IMR-90 (cell line): ENCODE measurements at regions not wholly inside any gene's neighbourhood (a gene's known extent, or its start where the extent isn't known, plus 50 kb on each side); places are given as distances from the start of the nearest gene placed in this dataset.

Experiments used
- ATAC-seq: fragments of 200-7000 bp; cut with Tn5 transposase; 2 replicates; pipeline ENCODE4 v1.9.1; 2020; ENCODE audit warnings: low read depth, mild to moderate bottlenecking, moderate library complexity
- BruUV-seq: library from RNA; stranded (reverse); fragments of 400-500 nt; replicated peaks from 2 replicates; lab custom pipeline; 2021; lab: Mats Ljungman, UMichigan
- CTCF ChIA-PET: fragments of 300-600 bp; formaldehyde crosslinking; extraction: SDS; loops from one replicate; lab custom pipeline; 2021; ENCODE audit warnings: antibody characterized with exemption; lab: Yijun Ruan, JAX
- POLR2A ChIA-PET: fragments of 300-600 bp; sonication (Branson Sonifier 250); formaldehyde crosslinking; loops from one replicate; lab custom pipeline; 2022; ENCODE audit warnings: antibody characterized with exemption; ENCODE audit not compliant: unreplicated experiment; lab: Charles Lee
- DNase-seq: peaks from one replicate; pipeline ENCODE4 v3.0.0; 2013
- H2AFZ ChIP-seq: replicated peaks from 2 replicates; pipeline ENCODE3; 2013; ENCODE audit warnings: low read length, mild to moderate bottlenecking; ENCODE audit not compliant: poor library complexity
- H2AK5ac ChIP-seq: 2 replicates; pipeline ENCODE4 v1.6.1; 2013; ENCODE audit warnings: low read depth, low read length, inconsistent platforms
- H2AK9ac ChIP-seq: replicated peaks from 2 replicates; pipeline ENCODE3; 2013; ENCODE audit warnings: mild to moderate bottlenecking, low read depth, low read length, moderate library complexity; ENCODE audit not compliant: poor library complexity
- H2BK120ac ChIP-seq: 2 replicates; pipeline ENCODE4 v1.6.1; 2013; ENCODE audit warnings: low read depth, low read length, inconsistent platforms
- H2BK15ac ChIP-seq: 3 replicates; pipeline ENCODE4 v1.6.1; 2013; ENCODE audit warnings: low read depth, low read length, inconsistent platforms
- H2BK20ac ChIP-seq: 2 replicates; pipeline ENCODE4 v1.6.1; 2013; ENCODE audit warnings: low read depth, mild to moderate bottlenecking, inconsistent platforms, low read length, moderate library complexity
- H2BK5ac ChIP-seq: 2 replicates; pipeline ENCODE4 v1.6.1; 2013; ENCODE audit warnings: mild to moderate bottlenecking, low read depth, low read length, inconsistent platforms; ENCODE audit not compliant: poor library complexity, severe bottlenecking
- H3K14ac ChIP-seq: replicated peaks from 2 replicates; pipeline ENCODE4 v1.6.1; 2013; ENCODE audit warnings: low read depth, low read length, inconsistent platforms
- H3K18ac ChIP-seq: 2 replicates; pipeline ENCODE4 v1.6.1; 2013; ENCODE audit warnings: low read depth, low read length, control low read depth
- H3K23ac ChIP-seq: 2 replicates; pipeline ENCODE4 v1.6.1; 2013; ENCODE audit warnings: low read depth, low read length, inconsistent platforms
- H3K27ac ChIP-seq: 2 replicates; pipeline ENCODE4 v1.5.1; 2013; ENCODE audit warnings: mild to moderate bottlenecking, control low read depth, low read length; ENCODE audit not compliant: insufficient read depth
- H3K27me3 ChIP-seq: 2 replicates; pipeline ENCODE4 v1.6.1; 2013; ENCODE audit warnings: low read length; ENCODE audit not compliant: control insufficient read depth, insufficient read depth
- H3K36me3 ChIP-seq: 2 replicates; pipeline ENCODE4 v1.6.1; 2013; ENCODE audit warnings: low read length, mixed read lengths; ENCODE audit not compliant: control insufficient read depth, insufficient read depth
- H3K4ac ChIP-seq: 2 replicates; pipeline ENCODE4 v1.6.1; 2013; ENCODE audit warnings: low read depth, low read length, inconsistent platforms
- H3K4me1 ChIP-seq: 2 replicates; pipeline ENCODE4 v1.6.1; 2013; ENCODE audit warnings: low read length, mixed read lengths; ENCODE audit not compliant: control insufficient read depth, insufficient read depth
- H3K4me2 ChIP-seq: 2 replicates; pipeline ENCODE4 v1.6.1; 2013; ENCODE audit warnings: low read depth, mild to moderate bottlenecking, control low read depth, low read length, moderate library complexity
- H3K4me3 ChIP-seq: 2 replicates; pipeline ENCODE4 v1.5.1; 2013; ENCODE audit warnings: low read depth, mild to moderate bottlenecking, control low read depth, low read length, moderate library complexity; ENCODE audit not compliant: insufficient read depth
- H3K56ac ChIP-seq: 2 replicates; pipeline ENCODE4 v1.6.1; 2013; ENCODE audit warnings: low read length, inconsistent platforms; ENCODE audit not compliant: insufficient read depth; ENCODE audit errors: extremely low read depth
- H3K79me1 ChIP-seq, 2 experiments: 2 replicates each; pipeline ENCODE4 v1.6.1; 2013; ENCODE audit warnings: low read length in 2 of 2, inconsistent platforms in 1 of 2, low read depth in 1 of 2
- H3K9ac ChIP-seq: 2 replicates; pipeline ENCODE4 v1.6.1; 2013; ENCODE audit warnings: low read depth, low read length, control low read depth
- H3K9me1 ChIP-seq: 2 replicates; pipeline ENCODE4 v1.6.1; 2013; ENCODE audit warnings: low read length, inconsistent platforms; ENCODE audit not compliant: insufficient read depth
- H3K9me3 ChIP-seq: 2 replicates; pipeline ENCODE4 v1.6.1; 2013; ENCODE audit warnings: low read length; ENCODE audit not compliant: control insufficient read depth, insufficient read depth
- H4K20me1 ChIP-seq: 2 replicates; pipeline ENCODE4 v1.6.1; 2013; ENCODE audit warnings: low read length, inconsistent platforms; ENCODE audit not compliant: insufficient read depth
- H4K5ac ChIP-seq: 2 replicates; pipeline ENCODE4 v1.6.1; 2013; ENCODE audit warnings: mild to moderate bottlenecking, low read depth, low read length, control low read depth
- H4K8ac ChIP-seq, 2 experiments: 2 replicates each; pipeline ENCODE4 v1.6.1; 2013; ENCODE audit warnings: low read depth in 2 of 2, low read length in 2 of 2, control low read depth in 1 of 2, inconsistent platforms in 1 of 2
- H4K91ac ChIP-seq: 2 replicates; pipeline ENCODE4 v1.6.1; 2013; ENCODE audit warnings: low read depth, low read length, inconsistent platforms; ENCODE audit not compliant: insufficient read depth
- BHLHE40 ChIP-seq: fragments of 150-350 bp; IDR thresholded peaks from 2 replicates; pipeline ENCODE4 v1.6.1; 2016; ENCODE audit warnings: mild to moderate bottlenecking, low read depth, low read length
- CEBPB ChIP-seq: IDR thresholded peaks from 2 replicates; pipeline ENCODE4 v1.6.1; 2012; ENCODE audit warnings: low read depth, low read length, improper control_type of control experiment
- CHD1 ChIP-seq: IDR thresholded peaks from 2 replicates; pipeline ENCODE4 v1.6.1; 2012; ENCODE audit warnings: low read depth, low read length, improper control_type of control experiment
- FOS ChIP-seq: fragments of 150-350 bp; IDR thresholded peaks from 2 replicates; pipeline ENCODE4 v1.6.1; 2016; ENCODE audit warnings: low read depth, low read length
- MAFK ChIP-seq: IDR thresholded peaks from 2 replicates; pipeline ENCODE4 v1.6.1; 2012; ENCODE audit warnings: low read depth, low read length, improper control_type of control experiment
- MAZ ChIP-seq: IDR thresholded peaks from 2 replicates; pipeline ENCODE4 v1.6.1; 2012; ENCODE audit warnings: low read depth, mild to moderate bottlenecking, low read length, improper control_type of control experiment, moderate library complexity, borderline replicate concordance
- MXI1 ChIP-seq: IDR thresholded peaks from 2 replicates; pipeline ENCODE4 v1.6.1; 2012; ENCODE audit warnings: low read depth, mild to moderate bottlenecking, low read length, moderate library complexity, borderline replicate concordance
- NFE2L2 ChIP-seq: fragments of 150-350 bp; IDR thresholded peaks from 2 replicates; pipeline ENCODE4 v1.6.1; 2016; ENCODE audit warnings: low read depth, mild to moderate bottlenecking, low read length
- POLR2A ChIP-seq: IDR thresholded peaks from 2 replicates; pipeline ENCODE4 v1.6.1; 2012; ENCODE audit warnings: mild to moderate bottlenecking, low read depth, low read length
- RAD21 ChIP-seq: IDR thresholded peaks from 2 replicates; pipeline ENCODE4 v1.6.1; 2012; ENCODE audit warnings: low read length, improper control_type of control experiment
- RCOR1 ChIP-seq: IDR thresholded peaks from 2 replicates; pipeline ENCODE4 v1.6.1; 2012; ENCODE audit warnings: mild to moderate bottlenecking, low read length, improper control_type of control experiment; ENCODE audit not compliant: insufficient replicate concordance
- RFX5 ChIP-seq: IDR thresholded peaks from 2 replicates; pipeline ENCODE4 v1.8.0; 2012; ENCODE audit warnings: low read depth, mild to moderate bottlenecking, low read length, moderate library complexity
- SMC3 ChIP-seq: fragments of 150-350 bp; IDR thresholded peaks from 2 replicates; pipeline ENCODE4 v1.6.1; 2016; ENCODE audit warnings: low read depth, mild to moderate bottlenecking, antibody characterized with exemption, low read length, moderate library complexity
- dilution Hi-C: fragments of 300-500 bp; cut with HindIII; formaldehyde crosslinking; loops from one replicate; pipeline ENCODE4 v1.14.3; 2018; ENCODE audit warnings: low sequenced_read_pairs; ENCODE audit not compliant: unreplicated experiment
- in situ Hi-C: fragments of 300-500 bp; cut with MboI; formaldehyde crosslinking; loops from 3 replicates; pipeline ENCODE4 v1.14.3; 2019; ENCODE audit warnings: low sequenced_read_pairs, inconsistent platforms, mixed read lengths
- intact Hi-C: fragments of 100-400 bp; cut with micrococcal nuclease; formaldehyde crosslinking; loops from 2 replicates; pipeline ENCODE4 v1.10.0; 2022
- TF ChIP-seq, protein P1 (sequence below): conservative IDR thresholded peaks from 2 replicates; pipeline ENCODE4 v1.5.1; 2012; ENCODE audit warnings: mild to moderate bottlenecking, low read depth, low read length, improper control_type of control experiment
- TF ChIP-seq, protein P2 (sequence below): fragments of 150-350 bp; IDR thresholded peaks from 2 replicates; pipeline ENCODE4 v1.6.1; 2016; ENCODE audit warnings: low read depth, mild to moderate bottlenecking, low read length, moderate library complexity, borderline replicate concordance
- TF ChIP-seq, protein P3 (sequence below): fragments of 150-350 bp; IDR thresholded peaks from 2 replicates; pipeline ENCODE4 v1.6.1; 2017; ENCODE audit warnings: mild to moderate bottlenecking, antibody characterized with exemption, low read length, low read depth

DNA sequence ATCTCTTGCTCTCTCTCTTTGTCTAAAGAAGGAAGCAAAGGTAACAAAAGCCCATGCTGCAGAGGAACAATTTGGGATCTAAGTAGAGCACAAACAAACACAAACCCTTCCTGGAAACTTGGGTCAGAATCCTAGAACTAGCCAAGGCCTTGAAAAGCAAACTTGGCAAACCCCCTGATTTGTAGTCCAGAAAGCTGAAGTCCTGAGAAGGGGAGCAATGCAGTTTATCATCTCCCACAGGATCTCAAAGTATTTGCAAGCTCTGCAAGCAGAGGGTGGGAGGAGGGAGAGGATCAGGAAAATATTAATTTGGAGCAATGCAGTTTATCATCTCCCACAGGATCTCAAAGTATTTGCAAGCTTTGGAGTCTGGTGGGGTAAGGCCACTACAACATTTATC lies 379.5 kb upstream of the FGF13 start:
- POLR2A ChIA-PET = no interaction called here
- Histone ChIP-seq H3K79me1 (no peaks in the 10 kb centered on the region), H2AK5ac (no peak overlapping the region), H4K5ac (no peak overlapping the region), H3K27ac (no peak overlapping the region), H3K14ac (no peak overlapping the region), H3K9me3 (no peaks in the 10 kb centered on the region), H3K4ac (no peak overlapping the region), H2BK15ac (no peak overlapping the region), H2AFZ (no peak overlapping the region), H3K27me3 (no peaks in the 10 kb centered on the region), H2BK120ac (no peak overlapping the region), H2BK5ac (no peak overlapping the region), H4K8ac (no peak overlapping the region), H3K9ac (no peak overlapping the region), H3K18ac (no peak overlapping the region), H3K23ac (no peak overlapping the region), H3K9me1 (no peaks in the 10 kb centered on the region), H2AK9ac (no peak overlapping the region), H4K20me1 (no peaks in the 10 kb centered on the region), H3K4me1 (no peaks in the 10 kb centered on the region), H3K4me2 (no peak overlapping the region), H3K4me3 (no peak overlapping the region), H3K56ac (no peak overlapping the region), H3K36me3 (no peaks in the 10 kb centered on the region), H2BK20ac (no peak overlapping the region), H4K91ac (no peak overlapping the region)
- CTCF ChIA-PET = interaction anchor here (1.0 kb wide), 1 partner anchor 16 kb away, joined by 3 read pairs; no protein-coding TSS in a partner anchor
- TF ChIP-seq, protein P1, sequence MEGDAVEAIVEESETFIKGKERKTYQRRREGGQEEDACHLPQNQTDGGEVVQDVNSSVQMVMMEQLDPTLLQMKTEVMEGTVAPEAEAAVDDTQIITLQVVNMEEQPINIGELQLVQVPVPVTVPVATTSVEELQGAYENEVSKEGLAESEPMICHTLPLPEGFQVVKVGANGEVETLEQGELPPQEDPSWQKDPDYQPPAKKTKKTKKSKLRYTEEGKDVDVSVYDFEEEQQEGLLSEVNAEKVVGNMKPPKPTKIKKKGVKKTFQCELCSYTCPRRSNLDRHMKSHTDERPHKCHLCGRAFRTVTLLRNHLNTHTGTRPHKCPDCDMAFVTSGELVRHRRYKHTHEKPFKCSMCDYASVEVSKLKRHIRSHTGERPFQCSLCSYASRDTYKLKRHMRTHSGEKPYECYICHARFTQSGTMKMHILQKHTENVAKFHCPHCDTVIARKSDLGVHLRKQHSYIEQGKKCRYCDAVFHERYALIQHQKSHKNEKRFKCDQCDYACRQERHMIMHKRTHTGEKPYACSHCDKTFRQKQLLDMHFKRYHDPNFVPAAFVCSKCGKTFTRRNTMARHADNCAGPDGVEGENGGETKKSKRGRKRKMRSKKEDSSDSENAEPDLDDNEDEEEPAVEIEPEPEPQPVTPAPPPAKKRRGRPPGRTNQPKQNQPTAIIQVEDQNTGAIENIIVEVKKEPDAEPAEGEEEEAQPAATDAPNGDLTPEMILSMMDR = no peak
- TF ChIP-seq MXI1 (no peak), RFX5 (no peak), RCOR1 (no peak), SMC3 (no peak), POLR2A (no peak), BHLHE40 (no peak), FOS (no peak), CHD1 (no peak), CEBPB (no peak), NFE2L2 (no peak), RAD21 (no peak), MAFK (no peak), MAZ (no peak)
- TF ChIP-seq, protein P2, sequence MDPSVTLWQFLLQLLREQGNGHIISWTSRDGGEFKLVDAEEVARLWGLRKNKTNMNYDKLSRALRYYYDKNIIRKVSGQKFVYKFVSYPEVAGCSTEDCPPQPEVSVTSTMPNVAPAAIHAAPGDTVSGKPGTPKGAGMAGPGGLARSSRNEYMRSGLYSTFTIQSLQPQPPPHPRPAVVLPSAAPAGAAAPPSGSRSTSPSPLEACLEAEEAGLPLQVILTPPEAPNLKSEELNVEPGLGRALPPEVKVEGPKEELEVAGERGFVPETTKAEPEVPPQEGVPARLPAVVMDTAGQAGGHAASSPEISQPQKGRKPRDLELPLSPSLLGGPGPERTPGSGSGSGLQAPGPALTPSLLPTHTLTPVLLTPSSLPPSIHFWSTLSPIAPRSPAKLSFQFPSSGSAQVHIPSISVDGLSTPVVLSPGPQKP = no peak
- TF ChIP-seq, protein P3, sequence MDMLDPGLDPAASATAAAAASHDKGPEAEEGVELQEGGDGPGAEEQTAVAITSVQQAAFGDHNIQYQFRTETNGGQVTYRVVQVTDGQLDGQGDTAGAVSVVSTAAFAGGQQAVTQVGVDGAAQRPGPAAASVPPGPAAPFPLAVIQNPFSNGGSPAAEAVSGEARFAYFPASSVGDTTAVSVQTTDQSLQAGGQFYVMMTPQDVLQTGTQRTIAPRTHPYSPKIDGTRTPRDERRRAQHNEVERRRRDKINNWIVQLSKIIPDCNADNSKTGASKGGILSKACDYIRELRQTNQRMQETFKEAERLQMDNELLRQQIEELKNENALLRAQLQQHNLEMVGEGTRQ = no peak
- ATAC-seq = no peak
- BruUV-seq = no TSS peak
- dilution Hi-C loops = no loop called here
- intact Hi-C loops = no loop called here
- in situ Hi-C loops = no loop called here
- DNase-seq = no peak
